Ascending aorta (tissue), 2 donors: ENCODE measurements at regions not wholly inside any gene's neighbourhood (a gene's known extent, or its start where the extent isn't known, plus 50 kb on each side); places are given as distances from the start of the nearest gene placed in this dataset.

Experiments
- DNase-seq, 2 donors: peaks; one replicate each; pipeline ENCODE4 v3.0.0-alpha.2; 2019; ENCODE audit warnings: low spot score in 2 of 2
- H3K27ac ChIP-seq, 2 donors: fragments of 200-600 bp; sonication (generic); one replicate each; pipeline ENCODE4 v1.5.1; 2016 to 2017; ENCODE audit warnings: mild to moderate bottlenecking in 1 of 2
- H3K27me3 ChIP-seq: fragments of 200-600 bp; sonication (generic); one replicate; pipeline ENCODE4 v1.5.1; 2017
- H3K36me3 ChIP-seq, 2 donors: fragments of 200-600 bp; sonication (generic); one replicate each; pipeline ENCODE4 v1.5.1; 2016
- H3K4me1 ChIP-seq, 2 donors: fragments of 200-600 bp; sonication (generic); one replicate each; pipeline ENCODE4 v1.5.1; 2016 to 2017; ENCODE audit warnings: mild to moderate bottlenecking in 1 of 2
- H3K4me3 ChIP-seq, 2 donors: fragments of 200-600 bp; sonication (generic); one replicate each; pipeline ENCODE4 v1.5.1; 2016 to 2017; ENCODE audit warnings: mild to moderate bottlenecking in 1 of 2
- H3K9me3 ChIP-seq, 2 donors: fragments of 200-600 bp; sonication (generic); one replicate each; pipeline ENCODE4 v1.5.1; 2016
- intact Hi-C: fragments of 100-400 bp; cut with DNase I; formaldehyde crosslinking; loops from one replicate; pipeline ENCODE4 v1.15.1; 2023
- TF ChIP-seq, protein P1 (sequence below), 3 experiments: fragments of 200-600 bp in 2 of 3; fragments of 450-650 bp in 1 of 3; sonication (generic) in 2 of 3; IDR thresholded peaks; one replicate each; pipeline ENCODE4 v1.5.1; 2016 to 2019; ENCODE audit warnings: antibody characterized with exemption in 3 of 3, mild to moderate bottlenecking in 1 of 3, moderate library complexity in 1 of 3

DNA sequence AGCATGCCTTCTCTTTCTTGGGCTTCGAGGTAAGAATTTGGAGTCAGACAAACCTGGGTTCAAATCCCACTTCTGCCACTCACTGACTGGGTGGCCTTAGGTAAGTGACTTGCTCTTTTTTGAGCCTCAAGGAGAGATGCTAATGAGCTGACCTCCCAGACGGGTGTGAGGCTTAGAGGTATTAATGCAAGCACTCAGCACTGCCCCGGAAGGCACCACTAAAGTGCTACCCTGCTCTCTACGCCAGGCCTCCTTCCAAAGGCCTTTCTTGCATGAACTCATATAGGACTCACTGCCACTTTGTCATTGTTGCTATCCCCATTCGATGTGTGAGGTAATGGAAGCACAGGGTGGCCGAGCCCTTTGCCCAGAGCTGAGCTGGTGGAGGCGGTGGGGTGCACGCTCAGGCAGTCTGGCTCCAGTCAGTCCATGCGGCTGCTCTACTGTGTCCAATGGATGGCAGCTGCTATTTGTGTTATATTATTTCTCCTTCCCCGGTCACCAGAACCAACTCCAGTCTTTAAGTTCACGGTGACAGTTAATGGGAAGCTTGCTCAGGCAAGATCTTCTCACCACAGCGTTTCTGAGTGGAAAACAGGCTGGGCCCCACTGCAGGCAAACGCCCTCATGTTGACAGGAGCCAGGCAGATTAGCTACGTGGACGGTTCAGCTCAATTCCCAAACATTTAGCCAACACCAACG lies 55.2 kb upstream of the MLN start:
- Histone ChIP-seq H3K27ac (no peak overlapping the region), H3K4me3 (no peak overlapping the region), H3K27me3 (no peaks in the 10 kb centered on the region), H3K9me3 (no peaks in the 10 kb centered on the region), H3K4me1 (no peaks in the 10 kb centered on the region), H3K36me3 (no peaks in the 10 kb centered on the region)
- TF ChIP-seq, protein P1, sequence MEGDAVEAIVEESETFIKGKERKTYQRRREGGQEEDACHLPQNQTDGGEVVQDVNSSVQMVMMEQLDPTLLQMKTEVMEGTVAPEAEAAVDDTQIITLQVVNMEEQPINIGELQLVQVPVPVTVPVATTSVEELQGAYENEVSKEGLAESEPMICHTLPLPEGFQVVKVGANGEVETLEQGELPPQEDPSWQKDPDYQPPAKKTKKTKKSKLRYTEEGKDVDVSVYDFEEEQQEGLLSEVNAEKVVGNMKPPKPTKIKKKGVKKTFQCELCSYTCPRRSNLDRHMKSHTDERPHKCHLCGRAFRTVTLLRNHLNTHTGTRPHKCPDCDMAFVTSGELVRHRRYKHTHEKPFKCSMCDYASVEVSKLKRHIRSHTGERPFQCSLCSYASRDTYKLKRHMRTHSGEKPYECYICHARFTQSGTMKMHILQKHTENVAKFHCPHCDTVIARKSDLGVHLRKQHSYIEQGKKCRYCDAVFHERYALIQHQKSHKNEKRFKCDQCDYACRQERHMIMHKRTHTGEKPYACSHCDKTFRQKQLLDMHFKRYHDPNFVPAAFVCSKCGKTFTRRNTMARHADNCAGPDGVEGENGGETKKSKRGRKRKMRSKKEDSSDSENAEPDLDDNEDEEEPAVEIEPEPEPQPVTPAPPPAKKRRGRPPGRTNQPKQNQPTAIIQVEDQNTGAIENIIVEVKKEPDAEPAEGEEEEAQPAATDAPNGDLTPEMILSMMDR (IDR thresholded peaks at IDR 0.05), result no peak
- intact Hi-C loops, result no loop called here
- DNase-seq, result no peak

DNA sequence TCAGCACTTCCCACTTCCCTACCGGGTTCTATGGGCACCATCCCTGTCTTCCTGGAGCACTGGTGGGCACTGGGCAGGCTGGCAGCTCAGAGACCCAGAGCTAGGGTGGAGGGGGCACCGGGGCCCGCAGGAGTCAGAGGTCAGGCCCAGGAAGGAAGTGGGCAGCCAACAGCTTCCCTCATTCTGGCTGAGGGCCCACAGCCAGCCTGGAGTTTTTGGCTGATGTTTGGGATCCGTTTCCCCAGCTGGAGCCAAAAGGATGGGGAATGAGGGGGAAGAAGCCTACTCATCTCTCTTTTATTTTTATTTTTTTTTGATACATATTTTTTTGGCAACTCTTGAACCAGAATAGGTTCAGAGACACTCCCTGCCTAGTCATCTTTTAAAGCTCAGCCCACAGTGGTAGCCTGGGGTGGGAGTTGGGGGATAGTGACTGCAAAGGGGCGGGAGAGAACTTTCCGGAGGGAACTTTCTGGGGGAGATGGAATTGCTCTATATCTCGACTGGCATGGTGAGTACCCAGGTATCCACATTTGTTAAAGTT lies 54.2 kb upstream of the MLN start:
- intact Hi-C loops, result no loop called here

DNA sequence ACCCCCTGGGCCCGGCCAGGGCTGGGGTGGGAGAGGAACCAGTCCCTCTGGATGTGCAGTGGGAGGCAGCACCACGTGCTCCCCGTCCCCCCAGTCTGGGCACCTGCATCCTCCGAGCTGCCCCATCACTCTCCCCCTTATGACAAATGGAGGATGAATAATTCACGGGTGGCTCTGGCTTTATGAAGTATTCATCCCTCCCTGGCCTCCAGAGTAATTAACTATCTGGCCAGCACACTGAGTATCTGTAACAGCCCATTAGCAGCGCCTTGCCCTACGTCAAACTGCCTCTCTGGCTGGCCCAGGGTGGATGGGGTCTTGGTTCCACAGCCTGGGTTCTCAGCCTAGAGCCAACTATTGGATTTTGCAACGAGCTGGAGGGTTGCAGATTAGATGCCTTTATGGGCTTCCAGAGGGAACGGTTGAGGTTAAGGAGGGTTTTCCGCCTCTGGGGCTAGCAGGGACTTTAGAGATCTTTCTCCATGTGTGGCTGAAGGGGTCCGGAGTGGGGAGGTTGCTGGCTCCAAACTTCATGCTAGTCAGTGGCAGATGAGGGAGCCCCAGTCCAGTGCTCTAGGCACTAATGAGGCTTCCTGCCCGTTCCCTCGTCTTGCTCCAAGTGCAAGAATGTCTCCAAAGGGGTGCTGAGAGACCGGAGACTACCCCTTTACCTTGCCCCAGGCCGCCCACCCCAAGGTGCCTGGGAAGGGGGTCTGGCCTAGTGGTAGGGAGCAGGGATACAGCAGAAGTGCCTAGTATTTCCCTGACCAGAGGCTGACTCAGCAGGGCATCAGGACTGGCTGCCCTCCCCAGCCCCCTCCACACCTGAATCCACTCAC lies 53.5 kb upstream of the MLN start:
- Histone ChIP-seq H3K27me3 (no peaks in the 10 kb centered on the region), H3K9me3 (no peaks in the 10 kb centered on the region), H3K36me3 (no peaks in the 10 kb centered on the region), H3K4me1 (no peaks in the 10 kb centered on the region), H3K27ac (no peak overlapping the region), H3K4me3 (no peak overlapping the region)
- intact Hi-C loops, result no loop called here
- no peak for DNase-seq
- TF ChIP-seq, protein P1 (IDR thresholded peaks at IDR 0.05), result no peak

More for the DNA sequence above, 54.2 kb upstream of the MLN start:
- no peaks in the 10 kb centered on the region for H3K4me1 ChIP-seq
- no peak overlapping the region for H3K4me3 ChIP-seq
- no peaks in the 10 kb centered on the region for H3K27me3 ChIP-seq
- H3K27ac ChIP-seq, result no peak overlapping the region
- DNase-seq, result no peak
- TF ChIP-seq, protein P1 (IDR thresholded peaks at IDR 0.05), result no peak
- H3K9me3 ChIP-seq, result no peaks in the 10 kb centered on the region
- H3K36me3 ChIP-seq, result no peaks in the 10 kb centered on the region

DNA sequence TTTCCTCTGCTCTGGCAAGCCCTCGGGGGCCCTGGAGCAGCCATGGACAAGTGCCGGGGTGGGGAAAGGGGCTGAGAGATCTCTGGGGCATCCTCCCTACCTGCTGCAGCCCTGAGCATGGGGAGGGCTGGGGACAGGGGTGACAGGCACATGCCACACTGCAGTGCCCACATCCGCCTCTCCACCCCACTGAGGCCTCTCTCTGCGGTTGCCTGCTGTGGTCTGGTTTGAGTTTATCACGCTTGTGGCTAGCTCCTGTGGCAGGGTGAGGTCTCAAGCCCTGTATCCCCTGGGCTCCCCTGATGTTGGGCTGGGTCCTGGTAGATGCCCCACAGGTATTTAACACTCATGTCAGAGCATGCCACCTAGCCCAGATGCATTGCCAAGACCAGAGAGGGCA lies 52.9 kb upstream of the MLN start:
- DNase-seq, result no peak
- Histone ChIP-seq H3K36me3 (no peaks in the 10 kb centered on the region), H3K4me1 (no peaks in the 10 kb centered on the region), H3K27me3 (no peaks in the 10 kb centered on the region), H3K9me3 (no peaks in the 10 kb centered on the region), H3K27ac (no peak overlapping the region), H3K4me3 (no peak overlapping the region)
- intact Hi-C loops, result no loop called here
- TF ChIP-seq, protein P1 (IDR thresholded peaks at IDR 0.05), result no peak

DNA sequence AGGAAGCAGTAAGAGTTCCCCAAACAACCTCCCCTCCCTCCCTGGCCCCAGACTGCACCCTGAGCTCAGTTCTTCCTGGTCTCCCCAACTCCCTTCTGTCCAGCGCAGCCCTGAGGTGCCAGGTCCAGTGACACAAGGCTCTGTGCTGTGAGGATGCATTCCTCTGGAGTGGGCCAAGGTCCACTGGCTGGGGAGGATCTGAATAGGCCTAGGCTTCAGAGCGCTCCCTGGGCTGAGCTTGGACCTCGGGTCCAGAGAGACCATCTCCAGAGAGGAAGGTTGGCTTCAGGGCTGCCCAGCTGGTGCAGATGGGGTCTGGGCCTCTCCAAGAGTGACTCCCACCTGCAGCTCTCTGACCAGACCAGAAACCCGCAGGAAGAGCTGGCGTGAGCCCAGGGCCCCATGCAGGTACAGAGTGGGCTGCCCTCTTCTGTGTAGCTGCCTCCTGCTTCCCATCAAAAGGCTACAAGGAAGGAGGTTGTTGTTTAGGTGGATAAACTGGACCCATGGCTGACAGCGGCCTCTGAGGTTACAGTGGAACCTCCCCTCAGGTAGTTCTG lies 52.3 kb upstream of the MLN start:
- intact Hi-C loops, result no loop called here
- Histone ChIP-seq H3K4me3 (no peak overlapping the region), H3K27ac (no peak overlapping the region), H3K27me3 (no peaks in the 10 kb centered on the region), H3K4me1 (no peaks in the 10 kb centered on the region), H3K9me3 (no peaks in the 10 kb centered on the region), H3K36me3 (no peaks in the 10 kb centered on the region)
- TF ChIP-seq, protein P1 (IDR thresholded peaks at IDR 0.05), result no peak
- DNase-seq, result no peak
